GM10266 (cell line): ENCODE measurements at regions not wholly inside any gene's neighbourhood (a gene's known extent, or its start where the extent isn't known, plus 50 kb on each side); places are given as distances from the start of the nearest gene placed in this dataset.

Experiments used
- DNase-seq: peaks from one replicate; pipeline ENCODE4 v3.0.0; 2012; ENCODE audit errors: extremely low spot score
- TF ChIP-seq, protein P1 (sequence below): IDR thresholded peaks from 2 replicates; pipeline ENCODE4 v1.5.1; 2012; ENCODE audit warnings: mild to moderate bottlenecking, low read depth; ENCODE audit not compliant: control insufficient read depth, insufficient read depth; ENCODE audit errors: missing control alignments

DNA sequence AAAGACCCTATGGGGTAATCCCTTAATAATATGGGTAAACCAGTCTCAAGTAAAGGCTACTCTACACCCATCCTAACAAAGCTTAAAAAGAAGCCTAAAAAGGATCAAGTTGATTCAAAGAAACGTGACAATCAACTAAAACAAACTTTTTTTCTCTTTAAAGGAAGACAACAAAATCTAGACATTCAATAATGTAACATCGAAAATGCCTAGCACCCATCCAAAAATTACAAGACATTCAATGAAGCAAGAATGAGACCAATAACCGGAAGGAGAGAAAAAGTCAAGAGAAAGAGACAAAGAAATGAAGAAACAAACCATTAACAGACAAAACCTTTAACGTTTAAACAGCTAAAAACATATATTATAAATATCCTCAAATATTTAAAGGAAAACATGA, 143.8 kb upstream of the VASH1 start:
- TF ChIP-seq, protein P1, sequence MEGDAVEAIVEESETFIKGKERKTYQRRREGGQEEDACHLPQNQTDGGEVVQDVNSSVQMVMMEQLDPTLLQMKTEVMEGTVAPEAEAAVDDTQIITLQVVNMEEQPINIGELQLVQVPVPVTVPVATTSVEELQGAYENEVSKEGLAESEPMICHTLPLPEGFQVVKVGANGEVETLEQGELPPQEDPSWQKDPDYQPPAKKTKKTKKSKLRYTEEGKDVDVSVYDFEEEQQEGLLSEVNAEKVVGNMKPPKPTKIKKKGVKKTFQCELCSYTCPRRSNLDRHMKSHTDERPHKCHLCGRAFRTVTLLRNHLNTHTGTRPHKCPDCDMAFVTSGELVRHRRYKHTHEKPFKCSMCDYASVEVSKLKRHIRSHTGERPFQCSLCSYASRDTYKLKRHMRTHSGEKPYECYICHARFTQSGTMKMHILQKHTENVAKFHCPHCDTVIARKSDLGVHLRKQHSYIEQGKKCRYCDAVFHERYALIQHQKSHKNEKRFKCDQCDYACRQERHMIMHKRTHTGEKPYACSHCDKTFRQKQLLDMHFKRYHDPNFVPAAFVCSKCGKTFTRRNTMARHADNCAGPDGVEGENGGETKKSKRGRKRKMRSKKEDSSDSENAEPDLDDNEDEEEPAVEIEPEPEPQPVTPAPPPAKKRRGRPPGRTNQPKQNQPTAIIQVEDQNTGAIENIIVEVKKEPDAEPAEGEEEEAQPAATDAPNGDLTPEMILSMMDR: no peak
- no peak for DNase-seq

DNA sequence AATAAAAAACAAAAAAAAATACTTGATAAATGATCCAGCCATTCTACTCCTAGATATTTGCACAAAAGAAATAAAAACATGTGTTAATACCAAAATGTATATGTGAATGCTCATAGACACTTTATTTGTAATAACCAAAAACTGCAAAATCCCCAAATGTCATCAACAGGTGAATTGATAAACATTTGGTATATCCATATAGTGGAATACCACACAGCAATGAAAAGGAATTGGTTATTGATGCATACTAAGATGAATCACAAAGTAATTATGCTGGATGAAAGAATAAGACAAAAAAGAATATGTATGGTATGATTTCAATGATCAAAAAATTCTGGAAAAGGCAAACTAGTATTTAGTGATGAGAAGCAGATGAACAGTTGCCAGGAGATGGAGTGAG, 124.7 kb upstream of the VASH1 start:
- no peak for DNase-seq
- TF ChIP-seq, protein P1: no peak

DNA sequence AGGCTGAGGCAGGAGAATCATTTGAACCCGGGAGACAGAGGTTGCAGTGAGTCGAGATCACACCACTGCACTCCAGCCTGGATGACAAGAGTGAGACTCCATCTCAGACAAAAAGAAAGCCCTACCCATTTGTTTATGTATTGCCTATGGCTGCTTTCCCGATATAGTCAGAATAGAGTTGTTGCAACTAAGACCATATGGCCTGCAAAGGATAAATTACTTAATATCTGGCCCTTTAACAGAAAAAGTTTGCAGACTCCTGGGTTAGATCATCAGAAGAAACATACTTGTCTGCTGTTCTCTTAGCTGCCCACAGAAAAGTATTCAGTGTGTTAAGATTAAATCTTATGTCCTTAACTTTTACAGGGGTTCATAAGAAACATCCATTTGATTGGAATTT, 122.4 kb upstream of the VASH1 start:
- DNase-seq: no peak
- TF ChIP-seq, protein P1: no peak

DNA sequence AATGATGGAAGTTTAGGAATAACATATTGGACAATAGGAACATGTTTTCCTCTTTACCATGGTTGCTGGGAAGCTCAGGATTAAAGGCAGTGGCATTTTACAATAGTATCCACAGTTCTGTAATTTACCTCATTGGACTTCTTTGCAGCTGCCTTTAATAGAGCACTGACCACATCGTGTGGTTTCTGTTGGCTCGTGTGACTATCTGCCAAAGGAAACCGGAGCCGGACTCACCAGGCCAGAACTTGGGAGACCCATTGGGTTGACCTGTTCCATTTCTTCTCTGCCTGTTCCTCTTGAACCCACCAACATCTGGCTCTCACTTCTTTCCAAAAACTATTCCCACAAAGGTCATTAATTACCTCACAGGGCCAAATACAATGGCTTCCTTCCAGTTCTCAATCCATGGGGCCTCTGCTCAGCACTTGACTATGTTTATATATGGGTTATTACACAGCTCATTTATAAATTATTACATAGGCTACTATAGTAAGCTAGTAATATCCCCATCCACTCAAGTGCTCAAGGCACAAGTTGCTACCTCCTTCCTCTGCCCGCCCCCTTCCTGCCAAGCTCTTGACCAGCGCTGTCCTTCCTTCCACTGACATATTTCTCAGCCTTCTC, 121.5 kb upstream of the VASH1 start:
- no peak for DNase-seq
- TF ChIP-seq, protein P1: no peak

DNA sequence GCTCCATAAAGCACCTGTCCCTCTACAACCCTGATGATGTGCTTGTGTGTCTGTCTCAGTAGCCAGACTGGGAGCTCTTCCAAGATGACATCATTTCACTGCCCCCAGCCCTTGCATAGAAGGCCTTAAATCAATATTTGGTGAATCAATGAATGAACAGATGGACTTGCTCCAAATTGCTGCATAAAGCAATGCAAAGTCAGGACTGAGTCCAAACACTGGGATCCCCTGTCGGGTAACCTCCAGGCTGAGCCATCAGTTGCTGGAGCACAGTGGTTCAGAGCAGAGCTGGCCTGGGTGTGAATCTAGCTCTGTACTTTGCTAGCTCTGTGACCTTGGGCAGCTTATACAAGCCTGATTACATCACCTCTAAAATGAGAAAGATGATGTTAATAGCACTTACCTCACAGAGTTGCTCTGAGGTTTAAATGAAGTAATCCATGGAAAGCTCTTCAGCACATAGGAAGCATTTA, 120.3 kb upstream of the VASH1 start:
- no peak for DNase-seq
- TF ChIP-seq, protein P1: no peak

DNA sequence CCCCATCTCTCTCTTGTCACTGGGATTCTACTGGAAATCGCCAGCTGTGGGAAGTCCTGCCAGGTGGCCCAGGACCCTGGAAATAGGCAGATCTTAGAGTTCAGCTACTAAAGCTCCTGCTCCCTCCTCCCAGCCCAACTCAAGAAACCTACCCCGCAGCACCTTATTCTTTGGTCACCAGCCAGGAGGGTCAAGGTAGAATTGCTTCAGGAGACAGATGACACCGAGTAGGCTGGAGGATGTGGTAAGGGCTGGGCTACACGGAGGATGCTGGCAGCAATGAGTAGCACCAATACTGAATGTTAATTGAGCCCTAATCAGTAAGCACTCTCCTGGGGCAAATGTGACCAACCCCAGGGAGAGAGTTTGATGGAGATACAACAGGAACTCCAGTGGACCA, 119.7 kb upstream of the VASH1 start:
- no peak for DNase-seq
- TF ChIP-seq, protein P1: no peak

DNA sequence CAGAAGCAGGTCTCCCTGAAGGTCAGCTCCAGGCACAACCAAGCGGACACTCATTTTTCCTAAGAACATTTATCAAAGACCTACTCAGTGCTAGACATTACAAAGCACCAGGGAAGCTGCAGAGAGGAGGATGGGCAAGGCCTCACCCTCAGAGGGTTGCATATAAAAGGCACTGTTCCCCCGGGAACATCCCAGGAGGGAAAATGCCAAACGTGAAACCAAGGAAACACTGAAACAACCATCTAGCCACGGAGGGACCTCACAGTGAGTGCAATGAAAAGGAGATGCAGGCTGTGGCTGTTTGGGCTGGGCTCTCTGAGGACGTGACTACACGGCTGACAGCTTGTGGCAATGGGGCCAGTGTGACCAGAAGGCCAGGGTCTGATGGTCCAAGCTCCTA, 117.4 kb upstream of the VASH1 start:
- DNase-seq: no peak
- TF ChIP-seq, protein P1: no peak
